ENCODE measurements at regions not wholly inside any gene's neighbourhood (a gene's known extent, or its start where the extent isn't known, plus 50 kb on each side); places are given as distances from the start of the nearest gene placed in this dataset.

- TF ChIP-seq CTCF (IDR thresholded peaks at IDR 0.05; ENCODE audit: poor library complexity) (no peak), EZH2 (IDR thresholded peaks at IDR 0.05; ENCODE audit: borderline replicate concordance) (no peak), EZH2phosphoT487 (IDR thresholded peaks at IDR 0.05; ENCODE audit: low read depth, severe bottlenecking, unreplicated experiment) (no peak)
Measured at GRCh38 chr2:189379287-189379630, 62.0 kb upstream of the WDR75 start.
